ENCODE measurements at regions not wholly inside any gene's neighbourhood (a gene's known extent, or its start where the extent isn't known, plus 50 kb on each side); places are given as distances from the start of the nearest gene placed in this dataset.

- TF ChIP-seq ZNF70 (CRISPR knock-in tag; IDR thresholded peaks at IDR 0.05) (no peak), TCF4 (CRISPR knock-in tag; IDR thresholded peaks at IDR 0.05; ENCODE audit: borderline replicate concordance) (no peak), ZNF565 (CRISPR knock-in tag; conservative IDR thresholded peaks at IDR 0.05; ENCODE audit: low read depth) (no peak), TOX (CRISPR knock-in tag; IDR thresholded peaks at IDR 0.05; ENCODE audit: borderline replicate concordance) (no peak), POU6F1 (CRISPR knock-in tag; IDR thresholded peaks at IDR 0.05; ENCODE audit: borderline replicate concordance, low read depth) (no peak)
These were observed 136.6 kb upstream of the ALKAL2 start (continued) for GRCh38 chr2:424306-425171.

- no peak for ATAC-seq
- TF ChIP-seq ZFP30 (CRISPR knock-in tag; IDR thresholded peaks at IDR 0.05) (no peak), CSDC2 (CRISPR knock-in tag; IDR thresholded peaks at IDR 0.05) (no peak), ZNF565 (CRISPR knock-in tag; conservative IDR thresholded peaks at IDR 0.05; ENCODE audit: low read depth) (no peak), ZNF70 (CRISPR knock-in tag; IDR thresholded peaks at IDR 0.05) (no peak), ISL1 (CRISPR knock-in tag; IDR thresholded peaks at IDR 0.05) (no peak), TSHZ2 (CRISPR knock-in tag; IDR thresholded peaks at IDR 0.05) (no peak), SNAI2 (CRISPR knock-in tag; IDR thresholded peaks at IDR 0.05) (no peak), TOX (CRISPR knock-in tag; IDR thresholded peaks at IDR 0.05; ENCODE audit: borderline replicate concordance) (no peak)
These were observed 135.6 kb upstream of the ALKAL2 start for GRCh38 chr2:423479-423878.

GRCh38 chr2:422676-423435 lies 135.0 kb upstream of the ALKAL2 start:
- ATAC-seq = no peak

More at GRCh38 chr2:422676-423435, 135.0 kb upstream of the ALKAL2 start:
- TF ChIP-seq RARB (CRISPR knock-in tag; IDR thresholded peaks at IDR 0.05) (no peak), PPARA (CRISPR knock-in tag; IDR thresholded peaks at IDR 0.05; ENCODE audit: borderline replicate concordance) (no peak), PATZ1 (CRISPR knock-in tag; IDR thresholded peaks at IDR 0.05; ENCODE audit: borderline replicate concordance) (no peak), TOX (CRISPR knock-in tag; IDR thresholded peaks at IDR 0.05; ENCODE audit: borderline replicate concordance) (no peak), ESRRG (CRISPR knock-in tag; IDR thresholded peaks at IDR 0.05) (no peak), CSRNP3 (CRISPR knock-in tag; IDR thresholded peaks at IDR 0.05) (no peak), OSR1 (CRISPR knock-in tag; IDR thresholded peaks at IDR 0.05) (no peak), ZFP30 (CRISPR knock-in tag; IDR thresholded peaks at IDR 0.05) (no peak), POU6F1 (CRISPR knock-in tag; IDR thresholded peaks at IDR 0.05; ENCODE audit: borderline replicate concordance, low read depth) (no peak), BACH2 (CRISPR knock-in tag; IDR thresholded peaks at IDR 0.05; ENCODE audit: borderline replicate concordance) (no peak), CSDC2 (CRISPR knock-in tag; IDR thresholded peaks at IDR 0.05) (no peak), ZNF8 (CRISPR knock-in tag; IDR thresholded peaks at IDR 0.05) (no peak), SNAI2 (CRISPR knock-in tag; IDR thresholded peaks at IDR 0.05) (no peak), ARNTL (CRISPR knock-in tag; IDR thresholded peaks at IDR 0.05; ENCODE audit: borderline replicate concordance, low read depth) (no peak), TSHZ2 (CRISPR knock-in tag; IDR thresholded peaks at IDR 0.05) (no peak), ISL1 (CRISPR knock-in tag; IDR thresholded peaks at IDR 0.05) (no peak)
